Hepatocyte (in vitro differentiated cells): ENCODE measurements at regions not wholly inside any gene's neighbourhood (a gene's known extent, or its start where the extent isn't known, plus 50 kb on each side); places are given as distances from the start of the nearest gene placed in this dataset.

ENCODE experiments used
- DNase-seq: peaks from one replicate; pipeline ENCODE4 v3.0.0-alpha.2; 2016; ENCODE audit warnings: low spot score
- H2AFZ ChIP-seq: fragments of 200-600 bp; sonication (generic); 2 replicates; pipeline ENCODE4 v1.6.0; 2016; ENCODE audit warnings: antibody characterized with exemption, mild to moderate bottlenecking
- H3K27ac ChIP-seq: fragments of 200-600 bp; sonication (generic); 2 replicates; pipeline ENCODE4 v1.5.1; 2016; ENCODE audit warnings: mild to moderate bottlenecking
- H3K27me3 ChIP-seq: fragments of 200-600 bp; sonication (generic); 2 replicates; pipeline ENCODE4 v1.6.1; 2016
- H3K36me3 ChIP-seq: fragments of 200-600 bp; sonication (generic); replicated peaks from 2 replicates; pipeline ENCODE4 v1.5.1; 2016; ENCODE audit warnings: low read depth; ENCODE audit not compliant: insufficient read depth
- H3K4me1 ChIP-seq: fragments of 200-600 bp; sonication (generic); 2 replicates; pipeline ENCODE4 v1.5.1; 2016; ENCODE audit warnings: mild to moderate bottlenecking, moderate library complexity; ENCODE audit not compliant: insufficient read depth
- H3K4me2 ChIP-seq: fragments of 200-600 bp; sonication (generic); 2 replicates; pipeline ENCODE4 v1.6.0; 2016
- H3K4me3 ChIP-seq: fragments of 200-600 bp; sonication (generic); 2 replicates; pipeline ENCODE4 v1.5.1; 2016; ENCODE audit warnings: mild to moderate bottlenecking
- H3K79me2 ChIP-seq: fragments of 200-600 bp; sonication (generic); 2 replicates; pipeline ENCODE4 v1.6.0; 2017; ENCODE audit warnings: mild to moderate bottlenecking
- H3K9me2 ChIP-seq: fragments of 200-600 bp; sonication (generic); replicated peaks from 2 replicates; pipeline ENCODE4 v1.6.0; 2017; ENCODE audit warnings: mild to moderate bottlenecking; ENCODE audit not compliant: insufficient read depth
- H3K9me3 ChIP-seq: fragments of 200-600 bp; sonication (generic); 2 replicates; pipeline ENCODE4 v1.5.1; 2016; ENCODE audit warnings: low read depth, mild to moderate bottlenecking
- H4K20me1 ChIP-seq: fragments of 200-600 bp; sonication (generic); 2 replicates; pipeline ENCODE4 v1.6.0; 2016; ENCODE audit warnings: mild to moderate bottlenecking; ENCODE audit not compliant: insufficient read depth, poor library complexity, severe bottlenecking
- EZH2 ChIP-seq: fragments of 200-600 bp; sonication (generic); IDR thresholded peaks from 2 replicates; pipeline ENCODE4 v1.6.1; 2016; ENCODE audit warnings: antibody characterized with exemption, mild to moderate bottlenecking, borderline replicate concordance
- EZH2phosphoT487 ChIP-seq: fragments of 200-600 bp; sonication (generic); IDR thresholded peaks from one replicate; pipeline ENCODE4 v1.6.1; 2018; ENCODE audit warnings: antibody characterized with exemption, mild to moderate bottlenecking, low read depth, moderate library complexity; ENCODE audit not compliant: unreplicated experiment, severe bottlenecking
- WGBS: methylation state at CpG from one replicate; pipeline ENCODE4 v1.1.6; 2016; ENCODE audit warnings: low lambda C conversion rate; ENCODE audit errors: missing lambda C conversion rate; 5-methylcytosine and 5-hydroxymethylcytosine counted together
- TF ChIP-seq, protein P1 (sequence below): fragments of 200-600 bp; sonication (generic); IDR thresholded peaks from 2 replicates; pipeline ENCODE4 v1.5.1; 2016; ENCODE audit warnings: antibody characterized with exemption, mild to moderate bottlenecking; ENCODE audit not compliant: poor library complexity

- H3K9me2 ChIP-seq: no peaks in the 10 kb centered on the region
- no peaks in the 10 kb centered on the region for H3K4me1 ChIP-seq
- no peaks in the 10 kb centered on the region for H3K9me3 ChIP-seq
- TF ChIP-seq EZH2phosphoT487 (no peak), EZH2 (no peak)
- TF ChIP-seq, protein P1, sequence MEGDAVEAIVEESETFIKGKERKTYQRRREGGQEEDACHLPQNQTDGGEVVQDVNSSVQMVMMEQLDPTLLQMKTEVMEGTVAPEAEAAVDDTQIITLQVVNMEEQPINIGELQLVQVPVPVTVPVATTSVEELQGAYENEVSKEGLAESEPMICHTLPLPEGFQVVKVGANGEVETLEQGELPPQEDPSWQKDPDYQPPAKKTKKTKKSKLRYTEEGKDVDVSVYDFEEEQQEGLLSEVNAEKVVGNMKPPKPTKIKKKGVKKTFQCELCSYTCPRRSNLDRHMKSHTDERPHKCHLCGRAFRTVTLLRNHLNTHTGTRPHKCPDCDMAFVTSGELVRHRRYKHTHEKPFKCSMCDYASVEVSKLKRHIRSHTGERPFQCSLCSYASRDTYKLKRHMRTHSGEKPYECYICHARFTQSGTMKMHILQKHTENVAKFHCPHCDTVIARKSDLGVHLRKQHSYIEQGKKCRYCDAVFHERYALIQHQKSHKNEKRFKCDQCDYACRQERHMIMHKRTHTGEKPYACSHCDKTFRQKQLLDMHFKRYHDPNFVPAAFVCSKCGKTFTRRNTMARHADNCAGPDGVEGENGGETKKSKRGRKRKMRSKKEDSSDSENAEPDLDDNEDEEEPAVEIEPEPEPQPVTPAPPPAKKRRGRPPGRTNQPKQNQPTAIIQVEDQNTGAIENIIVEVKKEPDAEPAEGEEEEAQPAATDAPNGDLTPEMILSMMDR: no peak
- H3K79me2 ChIP-seq: no peaks in the 10 kb centered on the region
- no peaks in the 10 kb centered on the region for H4K20me1 ChIP-seq
- no peak overlapping the region for H2AFZ ChIP-seq
- no peaks in the 10 kb centered on the region for H3K27me3 ChIP-seq
- H3K4me3 ChIP-seq: no peak overlapping the region
- H3K27ac ChIP-seq: no peak overlapping the region
- DNase-seq: no peak
- H3K4me2 ChIP-seq: no peak overlapping the region
- WGBS: 88% methylated on average over 12 of the region's 12 CpGs
- no peaks in the 10 kb centered on the region for H3K36me3 ChIP-seq
These were observed 194.0 kb downstream of the IRX2 start for GRCh38 chr5:2557435-2557834.

DNA sequence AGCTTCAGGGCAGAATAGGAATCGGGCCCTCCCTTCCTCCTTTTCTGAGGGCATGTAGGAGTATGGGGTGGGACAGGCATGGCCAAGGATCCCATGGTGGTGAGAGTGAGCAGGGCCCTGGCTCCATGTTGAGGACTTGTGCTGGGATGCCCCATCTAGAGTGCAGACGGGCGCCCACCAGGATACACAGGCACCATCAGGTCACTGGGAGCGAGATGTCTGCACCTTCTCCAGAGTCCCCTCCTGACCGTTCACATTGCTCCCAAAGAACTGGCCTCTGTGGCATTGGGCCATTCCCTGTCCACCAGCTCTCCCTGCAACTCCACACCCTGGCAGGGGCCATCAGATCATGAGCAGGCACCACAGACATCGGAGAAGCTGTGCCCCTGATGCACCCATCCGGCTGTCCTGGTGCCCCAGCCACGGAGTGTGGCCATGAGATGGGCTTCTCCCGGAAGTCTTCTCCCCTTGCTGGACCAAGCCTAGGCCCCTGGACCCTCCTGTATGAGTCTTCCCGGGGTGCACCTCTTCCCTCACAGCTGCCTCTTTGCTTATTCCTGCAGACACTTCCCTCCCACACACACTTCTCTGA lies 195.0 kb downstream of the IRX2 start:
- Histone ChIP-seq H3K9me3 (no peaks in the 10 kb centered on the region), H2AFZ (no peak overlapping the region), H3K27me3 (no peaks in the 10 kb centered on the region), H3K9me2 (no peaks in the 10 kb centered on the region), H3K27ac (no peak overlapping the region), H3K4me1 (no peaks in the 10 kb centered on the region), H3K4me3 (no peak overlapping the region), H4K20me1 (no peaks in the 10 kb centered on the region), H3K36me3 (no peaks in the 10 kb centered on the region), H3K4me2 (no peak overlapping the region), H3K79me2 (no peaks in the 10 kb centered on the region)
- TF ChIP-seq, protein P1: no peak
- TF ChIP-seq EZH2 (no peak), EZH2phosphoT487 (no peak)
- no peak for DNase-seq
- WGBS: 81% methylated on average over 10 of the region's 10 CpGs

GRCh38 chr5:2553611-2554010 lies 197.9 kb downstream of the IRX2 start:
- no peaks in the 10 kb centered on the region for H3K27me3 ChIP-seq

More at GRCh38 chr5:2553611-2554010, 197.9 kb downstream of the IRX2 start:
- Histone ChIP-seq H3K4me3 (no peak overlapping the region), H3K4me1 (no peaks in the 10 kb centered on the region), H4K20me1 (no peaks in the 10 kb centered on the region), H3K4me2 (no peak overlapping the region), H3K36me3 (no peaks in the 10 kb centered on the region), H2AFZ (no peak overlapping the region), H3K9me2 (no peaks in the 10 kb centered on the region), H3K79me2 (no peaks in the 10 kb centered on the region), H3K9me3 (no peaks in the 10 kb centered on the region), H3K27ac (no peak overlapping the region)
- no peak for DNase-seq
- WGBS: 85% methylated on average over 2 of the region's 2 CpGs
- TF ChIP-seq, protein P1: no peak
- TF ChIP-seq EZH2phosphoT487 (no peak), EZH2 (no peak)
